ENCODE measurements at regions not wholly inside any gene's neighbourhood (a gene's known extent, or its start where the extent isn't known, plus 50 kb on each side); places are given as distances from the start of the nearest gene placed in this dataset.
"Not testable (repeated sequence)": the region's sequence is repeated elsewhere in the genome, so short reads cannot be mapped to it uniquely, and the experiment has no call there.

DNA sequence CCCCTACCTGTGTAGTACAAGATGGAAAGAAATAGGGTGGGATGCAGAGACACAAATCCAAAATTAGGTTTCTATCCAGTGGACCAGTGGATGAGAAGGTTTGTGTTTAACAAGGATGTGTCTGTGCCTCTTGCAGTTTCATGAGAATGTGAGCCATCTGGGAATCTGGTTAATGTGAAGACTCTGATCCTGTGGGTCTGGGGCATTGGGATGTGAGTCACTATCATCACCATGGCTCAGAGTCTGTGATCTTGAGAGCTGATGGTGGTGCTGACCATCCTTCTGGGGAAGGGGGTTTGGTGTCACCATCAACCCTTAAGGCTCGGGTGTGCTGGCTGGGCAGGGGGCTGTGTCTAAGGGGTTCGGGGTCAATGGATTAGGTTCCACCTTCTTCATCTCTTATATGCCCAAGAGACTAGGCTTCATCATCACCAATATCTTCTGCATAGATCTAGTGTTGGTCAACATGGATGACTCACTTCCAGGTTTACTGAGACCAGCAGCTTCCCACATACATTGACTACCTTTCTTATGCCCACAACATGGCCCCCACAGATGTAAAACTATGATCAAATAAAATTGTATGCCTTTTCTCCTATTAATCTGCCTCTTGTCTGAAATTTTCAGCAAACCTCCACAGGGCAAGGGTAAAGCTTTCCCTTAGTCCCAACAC lies 65.7 kb upstream of the MID1 start:
- H3K4me3 ChIP-seq = no peak overlapping the region
- H3K36me3 ChIP-seq = no peaks in the 10 kb centered on the region
- TF ChIP-seq CTCF (IDR thresholded peaks at IDR 0.05 in 8 of 11, conservative IDR thresholded peaks at IDR 0.05 in 3 of 11) = no peak
- TF ChIP-seq POLR2AphosphoS5 (IDR thresholded peaks at IDR 0.05) = no peak
- no peak for TF ChIP-seq POLR2A (IDR thresholded peaks at IDR 0.05)
- H3K27ac ChIP-seq = no peak overlapping the region
- WGBS, 5 donors = 60 to 100% (median 82%) methylated on average over 2 of the region's 2 CpGs; no CpG with 5 or more reads in 1 of the 5 donors
- DNase-seq = no peak
- H3K4me1 ChIP-seq = no peaks in the 10 kb centered on the region
- no peaks in the 10 kb centered on the region for H3K27me3 ChIP-seq (replicated peaks in 1 of 7)
- intact Hi-C loops (cut with DNase I; ENCODE audit: low total_unique reads) = no loop called here
- peaks cover 0 to 19% (median 0%) of the 10 kb centered on the region in 8 donors for H3K9me3 ChIP-seq

- WGBS, 5 donors = 78 to 93% (median 84%) methylated on average over 4 of the region's 4 CpGs
- H3K27me3 ChIP-seq (replicated peaks in 1 of 7); H3K4me3 ChIP-seq; H3K27ac ChIP-seq; intact Hi-C loops (cut with DNase I; ENCODE audit: low total_unique reads); DNase-seq; H3K4me1 ChIP-seq; H3K36me3 ChIP-seq: not testable (repeated sequence)
- H3K9me3 ChIP-seq = peaks cover 0 to 37% (median 13%) of the 10 kb centered on the region in 8 donors
These were observed 71.4 kb upstream of the MID1 start for GRCh38 chrX:10691751-10692150.

GRCh38 chrX:10697616-10698317 lies 77.4 kb upstream of the MID1 start:
- 62 to 89% (median 79%) methylated on average over 7 of the region's 7 CpGs for WGBS, 5 donors
- no peak for TF ChIP-seq POLR2A (IDR thresholded peaks at IDR 0.05)
- TF ChIP-seq CTCF (IDR thresholded peaks at IDR 0.05 in 8 of 11, conservative IDR thresholded peaks at IDR 0.05 in 3 of 11) = no peak
- TF ChIP-seq POLR2AphosphoS5 (IDR thresholded peaks at IDR 0.05) = no peak
- no peak overlapping the region for H3K4me3 ChIP-seq
- H3K4me1 ChIP-seq = no peaks in the 10 kb centered on the region
- H3K27ac ChIP-seq = no peak overlapping the region
- no peaks in the 10 kb centered on the region for H3K27me3 ChIP-seq (replicated peaks in 1 of 7)
- peaks cover 0 to 8% (median under 1%) of the 10 kb centered on the region in 8 donors for H3K9me3 ChIP-seq
- DNase-seq = no peak
- no peaks in the 10 kb centered on the region for H3K36me3 ChIP-seq
- intact Hi-C loops (cut with DNase I; ENCODE audit: low total_unique reads) = no loop called here

DNA sequence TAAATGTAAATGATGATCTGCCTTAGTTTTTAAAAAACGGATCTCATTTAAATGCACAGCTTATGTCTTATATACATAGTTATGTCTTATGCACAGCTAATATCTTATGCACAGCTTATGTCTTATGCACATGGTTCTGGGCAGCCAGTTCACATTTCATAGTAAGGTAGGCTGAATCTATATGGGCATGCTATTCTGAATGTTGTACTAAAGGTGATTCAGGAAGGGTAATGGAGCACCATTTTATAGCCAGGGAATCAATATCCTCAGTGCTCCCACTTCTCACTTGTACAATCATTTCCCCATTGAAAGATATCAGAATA lies 77.9 kb upstream of the MID1 start:
- no peak for DNase-seq
- Histone ChIP-seq H3K9me3 (peaks cover 0 to 3% (median 0%) of the 10 kb centered on the region in 8 donors), H3K27ac (no peak overlapping the region), H3K4me1 (no peaks in the 10 kb centered on the region), H3K36me3 (no peaks in the 10 kb centered on the region), H3K27me3 (replicated peaks in 1 of 7) (no peaks in the 10 kb centered on the region), H3K4me3 (no peak overlapping the region)
- 66 to 93% (median 87%) methylated on average over 1 of the region's 1 CpG for WGBS, 5 donors
- TF ChIP-seq CTCF (IDR thresholded peaks at IDR 0.05 in 8 of 11, conservative IDR thresholded peaks at IDR 0.05 in 3 of 11) (no peak), POLR2A (IDR thresholded peaks at IDR 0.05) (no peak), POLR2AphosphoS5 (IDR thresholded peaks at IDR 0.05) (no peak)
- intact Hi-C loops (cut with DNase I; ENCODE audit: low total_unique reads) = no loop called here

All from spleen (tissue), 11 donors.